ENCODE measurements at regions not wholly inside any gene's neighbourhood (a gene's known extent, or its start where the extent isn't known, plus 50 kb on each side); places are given as distances from the start of the nearest gene placed in this dataset.

- DNase-seq = no peak
These were observed 401.7 kb downstream of the TLL1 start for GRCh38 chr4:166274775-166275174.

GRCh38 chr4:166277401-166277800, 404.4 kb downstream of the TLL1 start:
- no peak for DNase-seq

GRCh38 chr4:166277853-166278252, 404.8 kb downstream of the TLL1 start:
- no peak for DNase-seq

- no peak for DNase-seq
These were observed 406.2 kb downstream of the TLL1 start for GRCh38 chr4:166279261-166279660.

GRCh38 chr4:166280642-166281041, 407.6 kb downstream of the TLL1 start:
- DNase-seq = no peak

- no peak for DNase-seq
These were observed 409.2 kb downstream of the TLL1 start for GRCh38 chr4:166282081-166282770.

GRCh38 chr4:166284221-166284620, 411.2 kb downstream of the TLL1 start:
- no peak for DNase-seq

- DNase-seq = no peak
These were observed 417.4 kb downstream of the TLL1 start for GRCh38 chr4:166290426-166290825.

GRCh38 chr4:166293556-166293955, 420.5 kb downstream of the TLL1 start:
- DNase-seq = no peak

- no peak for DNase-seq
These were observed 428.2 kb downstream of the TLL1 start for GRCh38 chr4:166301266-166301665.

- DNase-seq = no peak
These were observed 435.6 kb downstream of the TLL1 start for GRCh38 chr4:166308647-166309046.

- no peak for DNase-seq
These were observed 436.2 kb downstream of the TLL1 start for GRCh38 chr4:166309286-166309685.

GRCh38 chr4:166311169-166311568, 438.1 kb downstream of the TLL1 start:
- no peak for DNase-seq

- DNase-seq = no peak
These were observed 439.1 kb downstream of the TLL1 start for GRCh38 chr4:166312166-166312565.

GRCh38 chr4:166314902-166315301, 441.9 kb downstream of the TLL1 start:
- DNase-seq = no peak

- DNase-seq = no peak
These were observed 442.9 kb downstream of the TLL1 start for GRCh38 chr4:166315721-166316467.

- no peak for DNase-seq
These were observed 445.9 kb downstream of the TLL1 start for GRCh38 chr4:166318810-166319525.

GRCh38 chr4:166323250-166323649, 450.2 kb downstream of the TLL1 start:
- DNase-seq = no peak

GRCh38 chr4:166324321-166324720, 451.3 kb downstream of the TLL1 start:
- no peak for DNase-seq

GRCh38 chr4:166335256-166335938, 462.4 kb downstream of the TLL1 start:
- DNase-seq = no peak

- no peak for DNase-seq
These were observed 469.0 kb downstream of the TLL1 start for GRCh38 chr4:166341992-166342391.

GRCh38 chr4:166363198-166363597, 490.2 kb downstream of the TLL1 start:
- no peak for DNase-seq

- DNase-seq = no peak
These were observed 493.0 kb downstream of the TLL1 start for GRCh38 chr4:166366012-166366411.

Measured in NCI-H1694 (cell line).